Memory B cell (primary cell): ENCODE measurements at regions not wholly inside any gene's neighbourhood (a gene's known extent, or its start where the extent isn't known, plus 50 kb on each side); places are given as distances from the start of the nearest gene placed in this dataset.
"Not testable (repeated sequence)": the region's sequence is repeated elsewhere in the genome, so short reads cannot be mapped to it uniquely, and the experiment has no call there.

Source experiments
- ATAC-seq: fragments of 150-1000 bp; cut with Tn5 transposase; 2 replicates; pipeline ENCODE4 v1.10.0; 2021; ENCODE audit warnings: low read depth, mild to moderate bottlenecking, moderate library complexity
- DNase-seq, 2 donors: peaks; one replicate each; pipeline ENCODE4 v3.0.0; 2022; ENCODE audit warnings: low spot score in 2 of 2
- H3K27ac Mint-ChIP-seq: one replicate; pipeline ENCODE4 v1.8.0; 2022; ENCODE audit warnings: mild to moderate bottlenecking, moderate library complexity, mixed read lengths
- H3K27me3 Mint-ChIP-seq: one replicate; pipeline ENCODE4 v1.8.0; 2022; ENCODE audit warnings: mixed read lengths
- H3K36me3 Mint-ChIP-seq: one replicate; pipeline ENCODE4 v1.8.0; 2022; ENCODE audit warnings: mild to moderate bottlenecking, mixed read lengths
- H3K4me1 Mint-ChIP-seq: one replicate; pipeline ENCODE4 v1.8.0; 2022; ENCODE audit warnings: mixed read lengths
- H3K4me3 Mint-ChIP-seq: one replicate; pipeline ENCODE4 v1.8.0; 2022; ENCODE audit warnings: mild to moderate bottlenecking, moderate library complexity, mixed read lengths
- H3K9me3 Mint-ChIP-seq: one replicate; pipeline ENCODE4 v1.8.0; 2022; ENCODE audit warnings: mixed read lengths

GRCh38 chr13:40356458-40356857 lies 310.0 kb downstream of the FOXO1 start:
- not testable (repeated sequence) for H3K27ac Mint-ChIP-seq, H3K9me3 Mint-ChIP-seq, H3K4me1 Mint-ChIP-seq, H3K4me3 Mint-ChIP-seq, H3K36me3 Mint-ChIP-seq, H3K27me3 Mint-ChIP-seq, ATAC-seq, DNase-seq

GRCh38 chr13:40362502-40362901 lies 303.9 kb downstream of the FOXO1 start:
- Mint-ChIP-seq H3K9me3 (no peaks in the 10 kb centered on the region), H3K36me3 (no peaks in the 10 kb centered on the region), H3K27ac (no peak overlapping the region), H3K27me3 (no peaks in the 10 kb centered on the region), H3K4me3 (no peak overlapping the region), H3K4me1 (peaks cover 11% of the 10 kb centered on the region)
- ATAC-seq (no peak), DNase-seq (no peak)

GRCh38 chr13:40363653-40364052 lies 302.8 kb downstream of the FOXO1 start:
- Mint-ChIP-seq H3K36me3 (no peaks in the 10 kb centered on the region), H3K4me3 (no peak overlapping the region), H3K4me1 (peaks cover 11% of the 10 kb centered on the region), H3K27ac (no peak overlapping the region), H3K9me3 (no peaks in the 10 kb centered on the region), H3K27me3 (no peaks in the 10 kb centered on the region)
- DNase-seq (no peak), ATAC-seq (no peak)

GRCh38 chr13:40366119-40366518 lies 300.3 kb downstream of the FOXO1 start:
- H3K36me3 Mint-ChIP-seq, result no peaks in the 10 kb centered on the region
- ATAC-seq, result no peak
- no peak for DNase-seq
- no peak overlapping the region for H3K4me3 Mint-ChIP-seq
- no peaks in the 10 kb centered on the region for H3K27me3 Mint-ChIP-seq
- peaks cover 17% of the 10 kb centered on the region for H3K4me1 Mint-ChIP-seq
- H3K27ac Mint-ChIP-seq, result no peak overlapping the region
- H3K9me3 Mint-ChIP-seq, result no peaks in the 10 kb centered on the region

- no peak for DNase-seq
- no peaks in the 10 kb centered on the region for H3K27me3 Mint-ChIP-seq
- ATAC-seq, result no peak
- no peak overlapping the region for H3K4me3 Mint-ChIP-seq
- no peaks in the 10 kb centered on the region for H3K9me3 Mint-ChIP-seq
- no peak overlapping the region for H3K27ac Mint-ChIP-seq
- no peaks in the 10 kb centered on the region for H3K36me3 Mint-ChIP-seq
- peaks cover 19% of the 10 kb centered on the region for H3K4me1 Mint-ChIP-seq
Observed at GRCh38 chr13:40368127-40368891, 298.1 kb downstream of the FOXO1 start.

- Mint-ChIP-seq H3K36me3 (no peaks in the 10 kb centered on the region), H3K27me3 (no peaks in the 10 kb centered on the region), H3K4me1 (peaks cover 22% of the 10 kb centered on the region), H3K27ac (peak overlapping the region; percentile 38), H3K4me3 (no peak overlapping the region), H3K9me3 (peaks cover 2% of the 10 kb centered on the region)
- DNase-seq (no peak), ATAC-seq (no peak)
Observed at GRCh38 chr13:40370661-40371060, 295.8 kb downstream of the FOXO1 start.

GRCh38 chr13:40371531-40372125 lies 294.8 kb downstream of the FOXO1 start:
- H3K27ac Mint-ChIP-seq, result no peak overlapping the region
- peaks cover 18% of the 10 kb centered on the region for H3K4me1 Mint-ChIP-seq

GRCh38 chr13:40373608-40374007 lies 292.8 kb downstream of the FOXO1 start:
- H3K36me3 Mint-ChIP-seq, DNase-seq, H3K9me3 Mint-ChIP-seq, H3K27me3 Mint-ChIP-seq, H3K4me3 Mint-ChIP-seq: not testable (repeated sequence)
- ATAC-seq, result peak; percentile 49
- peaks cover 28% of the 10 kb centered on the region for H3K4me1 Mint-ChIP-seq
- H3K27ac Mint-ChIP-seq, result peak overlapping the region; percentile 19

More at GRCh38 chr13:40371531-40372125, 294.8 kb downstream of the FOXO1 start:
- no peaks in the 10 kb centered on the region for H3K36me3 Mint-ChIP-seq
- no peaks in the 10 kb centered on the region for H3K27me3 Mint-ChIP-seq
- peaks cover 2% of the 10 kb centered on the region for H3K9me3 Mint-ChIP-seq
- ATAC-seq (no peak), DNase-seq (no peak)
- no peak overlapping the region for H3K4me3 Mint-ChIP-seq

- Mint-ChIP-seq H3K36me3 (no peaks in the 10 kb centered on the region), H3K27me3 (no peaks in the 10 kb centered on the region), H3K27ac (no peak overlapping the region), H3K4me1 (peaks cover 29% of the 10 kb centered on the region), H3K9me3 (peaks cover 4% of the 10 kb centered on the region), H3K4me3 (no peak overlapping the region)
- no peak for ATAC-seq
- no peak for DNase-seq
Observed at GRCh38 chr13:40375489-40376171, 290.8 kb downstream of the FOXO1 start.

GRCh38 chr13:40376296-40376849 lies 290.1 kb downstream of the FOXO1 start:
- ATAC-seq, result no peak
- Mint-ChIP-seq H3K27ac (no peak overlapping the region), H3K4me1 (peaks cover 24% of the 10 kb centered on the region)

GRCh38 chr13:40376867-40377535 lies 289.4 kb downstream of the FOXO1 start:
- no peak for DNase-seq
- no peak overlapping the region for H3K27ac Mint-ChIP-seq
- ATAC-seq, result no peak
- H3K27me3 Mint-ChIP-seq, result no peaks in the 10 kb centered on the region
- H3K9me3 Mint-ChIP-seq, result peaks cover 4% of the 10 kb centered on the region
- peaks cover 2% of the 10 kb centered on the region for H3K36me3 Mint-ChIP-seq
- H3K4me1 Mint-ChIP-seq, result peaks cover 25% of the 10 kb centered on the region
- H3K4me3 Mint-ChIP-seq, result no peak overlapping the region

More at GRCh38 chr13:40376296-40376849, 290.1 kb downstream of the FOXO1 start:
- Mint-ChIP-seq H3K9me3 (peaks cover 4% of the 10 kb centered on the region), H3K27me3 (no peaks in the 10 kb centered on the region), H3K4me3 (no peak overlapping the region), H3K36me3 (no peaks in the 10 kb centered on the region)
- DNase-seq, result no peak

GRCh38 chr13:40377783-40378182 lies 288.7 kb downstream of the FOXO1 start:
- peaks cover 26% of the 10 kb centered on the region for H3K4me1 Mint-ChIP-seq
- ATAC-seq, result peak; percentile 29
- H3K4me3 Mint-ChIP-seq, result no peak overlapping the region

GRCh38 chr13:40379196-40379595 lies 287.2 kb downstream of the FOXO1 start:
- Mint-ChIP-seq H3K27me3 (no peaks in the 10 kb centered on the region), H3K36me3 (peaks cover 2% of the 10 kb centered on the region), H3K9me3 (peaks cover 3% of the 10 kb centered on the region), H3K4me3 (no peak overlapping the region), H3K27ac (no peak overlapping the region), H3K4me1 (peaks cover 17% of the 10 kb centered on the region)
- DNase-seq, result no peak
- ATAC-seq, result no peak

More at GRCh38 chr13:40377783-40378182, 288.7 kb downstream of the FOXO1 start:
- peaks cover 2% of the 10 kb centered on the region for H3K36me3 Mint-ChIP-seq
- H3K27ac Mint-ChIP-seq, result no peak overlapping the region
- no peaks in the 10 kb centered on the region for H3K27me3 Mint-ChIP-seq
- no peak for DNase-seq
- peaks cover 4% of the 10 kb centered on the region for H3K9me3 Mint-ChIP-seq
